ENCODE measurements at regions not wholly inside any gene's neighbourhood (a gene's known extent, or its start where the extent isn't known, plus 50 kb on each side); places are given as distances from the start of the nearest gene placed in this dataset.

DNA sequence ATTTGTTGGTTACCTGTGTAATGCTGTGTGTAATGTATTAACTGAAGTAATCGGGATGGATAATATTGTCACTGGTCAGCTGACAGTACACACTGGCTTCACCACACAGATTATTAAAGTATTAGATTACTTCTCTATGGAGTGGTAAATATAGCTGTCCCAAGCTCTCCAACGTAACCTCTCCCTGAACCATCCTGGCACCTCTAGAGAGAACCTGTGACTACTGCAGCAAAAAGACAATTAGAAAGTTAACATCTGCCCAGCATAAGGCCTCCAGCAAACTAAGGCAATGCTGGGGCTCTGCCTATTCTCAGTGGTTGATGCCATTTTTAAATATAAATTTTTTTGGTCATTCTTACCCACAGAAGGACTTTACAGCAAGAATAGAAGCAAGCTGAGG is 351.3 kb downstream of the GPD2 start:
- no peak overlapping the region for H3K4me2 ChIP-seq (ENCODE audit: low read length)
- no peaks in the 10 kb centered on the region for H3K36me3 ChIP-seq (replicated peaks; ENCODE audit: low read depth, low read length)
- H3K79me2 ChIP-seq (ENCODE audit: low read length): no peaks in the 10 kb centered on the region
- H3K27ac ChIP-seq (ENCODE audit: low read length): no peak overlapping the region
- H3K9ac ChIP-seq (ENCODE audit: low read length): no peak overlapping the region
- no peaks in the 10 kb centered on the region for H3K9me3 ChIP-seq (ENCODE audit: insufficient read depth, low read length)
- H3K27me3 ChIP-seq (ENCODE audit: low read depth, low read length): no peaks in the 10 kb centered on the region
- TF ChIP-seq EZH2phosphoT487 (IDR thresholded peaks at IDR 0.05; ENCODE audit: low read depth): no peak
- TF ChIP-seq, protein P1, sequence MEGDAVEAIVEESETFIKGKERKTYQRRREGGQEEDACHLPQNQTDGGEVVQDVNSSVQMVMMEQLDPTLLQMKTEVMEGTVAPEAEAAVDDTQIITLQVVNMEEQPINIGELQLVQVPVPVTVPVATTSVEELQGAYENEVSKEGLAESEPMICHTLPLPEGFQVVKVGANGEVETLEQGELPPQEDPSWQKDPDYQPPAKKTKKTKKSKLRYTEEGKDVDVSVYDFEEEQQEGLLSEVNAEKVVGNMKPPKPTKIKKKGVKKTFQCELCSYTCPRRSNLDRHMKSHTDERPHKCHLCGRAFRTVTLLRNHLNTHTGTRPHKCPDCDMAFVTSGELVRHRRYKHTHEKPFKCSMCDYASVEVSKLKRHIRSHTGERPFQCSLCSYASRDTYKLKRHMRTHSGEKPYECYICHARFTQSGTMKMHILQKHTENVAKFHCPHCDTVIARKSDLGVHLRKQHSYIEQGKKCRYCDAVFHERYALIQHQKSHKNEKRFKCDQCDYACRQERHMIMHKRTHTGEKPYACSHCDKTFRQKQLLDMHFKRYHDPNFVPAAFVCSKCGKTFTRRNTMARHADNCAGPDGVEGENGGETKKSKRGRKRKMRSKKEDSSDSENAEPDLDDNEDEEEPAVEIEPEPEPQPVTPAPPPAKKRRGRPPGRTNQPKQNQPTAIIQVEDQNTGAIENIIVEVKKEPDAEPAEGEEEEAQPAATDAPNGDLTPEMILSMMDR (IDR thresholded peaks at IDR 0.05; ENCODE audit: low read depth, low read length): no peak
- H4K20me1 ChIP-seq (ENCODE audit: insufficient read depth, low read length): no peaks in the 10 kb centered on the region
- H3K4me1 ChIP-seq (ENCODE audit: low read length): no peaks in the 10 kb centered on the region
- no peak overlapping the region for H3K4me3 ChIP-seq (ENCODE audit: low read length)
- H2AFZ ChIP-seq (ENCODE audit: low read depth, low read length): no peak overlapping the region

DNA sequence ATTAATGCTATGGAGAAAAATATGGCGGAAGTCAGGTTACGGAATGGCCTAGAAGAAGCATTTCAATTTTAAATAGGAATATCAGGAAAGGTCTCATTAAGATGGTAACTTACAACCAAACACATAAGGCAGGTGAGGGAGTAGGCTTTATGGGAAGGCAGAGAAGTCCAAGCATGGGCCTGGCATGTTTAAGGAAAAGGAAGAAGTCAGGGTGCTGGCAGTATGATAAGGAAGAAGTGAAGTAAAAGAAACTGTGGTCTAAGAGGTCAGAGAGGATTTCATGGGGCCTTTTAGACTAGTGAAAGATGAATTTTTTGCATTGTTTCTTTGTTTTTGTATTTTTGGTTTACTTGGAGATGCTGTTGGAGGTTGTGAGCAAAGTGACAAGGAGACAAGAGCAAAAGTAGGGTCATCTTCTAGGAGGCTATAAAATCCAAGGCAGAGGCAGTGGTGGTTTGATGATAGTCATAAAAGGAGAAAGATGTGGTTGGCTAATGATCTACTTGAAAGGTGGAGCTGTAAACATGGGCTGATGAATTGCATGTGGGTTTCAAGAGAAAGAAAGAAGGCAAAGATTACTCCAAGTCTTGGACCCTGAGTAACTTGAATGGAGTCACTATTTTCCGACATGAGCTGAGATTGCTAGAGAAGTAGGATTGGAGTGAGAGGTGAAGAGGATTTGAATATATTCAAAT is 354.3 kb downstream of the GPD2 start:
- TF ChIP-seq, protein P1 (IDR thresholded peaks at IDR 0.05; ENCODE audit: low read depth, low read length): no peak
- no peak for TF ChIP-seq EZH2phosphoT487 (IDR thresholded peaks at IDR 0.05; ENCODE audit: low read depth)
- Histone ChIP-seq H4K20me1 (ENCODE audit: insufficient read depth, low read length) (no peaks in the 10 kb centered on the region), H3K27me3 (ENCODE audit: low read depth, low read length) (no peaks in the 10 kb centered on the region)

DNA sequence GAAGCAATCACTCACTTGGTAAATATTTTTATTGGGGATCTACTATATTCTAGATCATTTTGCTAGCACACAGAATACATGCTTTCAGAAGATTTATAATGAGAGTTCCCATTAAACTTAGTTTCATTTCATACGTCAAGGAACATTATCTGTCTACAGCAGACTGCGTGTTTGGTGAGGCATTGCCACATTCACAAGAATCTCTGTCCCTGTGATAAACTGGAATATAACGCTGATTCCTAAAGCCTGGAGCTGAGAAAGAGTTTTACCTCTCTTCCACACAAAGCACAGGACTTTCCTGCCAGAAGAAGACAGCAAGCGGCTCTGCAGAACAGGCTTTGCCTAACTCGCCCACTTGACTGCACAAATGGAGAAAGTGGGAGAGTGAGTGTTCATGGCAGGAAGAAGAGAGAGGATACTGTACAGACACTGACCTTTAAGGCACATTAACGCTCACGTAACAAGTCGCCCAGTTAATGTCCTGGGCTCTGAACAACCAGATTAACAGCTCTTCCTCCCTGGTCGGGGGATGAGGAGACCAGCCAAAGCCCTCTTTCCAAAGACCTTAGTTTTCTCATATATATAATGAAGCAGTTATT is 356.2 kb downstream of the GPD2 start:
- no peaks in the 10 kb centered on the region for H3K4me1 ChIP-seq (ENCODE audit: low read length)
- H3K9ac ChIP-seq (ENCODE audit: low read length): no peak overlapping the region
- H3K9me3 ChIP-seq (ENCODE audit: insufficient read depth, low read length): no peaks in the 10 kb centered on the region
- no peak overlapping the region for H3K4me3 ChIP-seq (ENCODE audit: low read length)
- no peaks in the 10 kb centered on the region for H3K36me3 ChIP-seq (replicated peaks; ENCODE audit: low read depth, low read length)
- TF ChIP-seq, protein P1 (IDR thresholded peaks at IDR 0.05; ENCODE audit: low read depth, low read length): no peak
- no peak for TF ChIP-seq EZH2phosphoT487 (IDR thresholded peaks at IDR 0.05; ENCODE audit: low read depth)
- H3K27me3 ChIP-seq (ENCODE audit: low read depth, low read length): no peaks in the 10 kb centered on the region
- no peak overlapping the region for H2AFZ ChIP-seq (ENCODE audit: low read depth, low read length)
- H4K20me1 ChIP-seq (ENCODE audit: insufficient read depth, low read length): no peaks in the 10 kb centered on the region
- no peaks in the 10 kb centered on the region for H3K79me2 ChIP-seq (ENCODE audit: low read length)
- H3K4me2 ChIP-seq (ENCODE audit: low read length): no peak overlapping the region
- no peak overlapping the region for H3K27ac ChIP-seq (ENCODE audit: low read length)

More for the DNA sequence above, 354.3 kb downstream of the GPD2 start:
- Histone ChIP-seq H3K4me2 (ENCODE audit: low read length) (no peak overlapping the region), H3K79me2 (ENCODE audit: low read length) (no peaks in the 10 kb centered on the region), H2AFZ (ENCODE audit: low read depth, low read length) (no peak overlapping the region), H3K4me3 (ENCODE audit: low read length) (no peak overlapping the region), H3K36me3 (replicated peaks; ENCODE audit: low read depth, low read length) (no peaks in the 10 kb centered on the region), H3K27ac (ENCODE audit: low read length) (no peak overlapping the region), H3K4me1 (ENCODE audit: low read length) (no peaks in the 10 kb centered on the region), H3K9ac (ENCODE audit: low read length) (no peak overlapping the region), H3K9me3 (ENCODE audit: insufficient read depth, low read length) (no peaks in the 10 kb centered on the region)

DNA sequence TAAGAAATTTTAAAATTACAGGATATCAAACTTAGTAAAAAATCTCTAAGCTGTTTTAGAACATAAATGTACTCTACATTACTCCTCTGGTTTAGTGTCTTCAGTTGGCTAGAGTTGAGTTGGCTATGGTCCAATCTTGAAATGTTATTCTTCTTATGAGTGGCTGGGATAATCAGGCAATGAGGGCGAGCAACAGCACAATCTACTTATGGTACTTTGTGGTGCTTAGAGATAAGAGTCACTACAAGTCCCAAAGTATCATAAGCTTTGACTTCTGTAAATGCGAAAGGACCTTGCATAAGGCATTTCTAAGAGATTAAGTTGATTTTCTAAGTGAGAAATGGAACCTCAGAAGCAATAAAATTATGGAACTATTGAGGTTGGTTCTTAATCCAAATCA is 361.7 kb downstream of the GPD2 start:
- Histone ChIP-seq H3K9ac (ENCODE audit: low read length) (no peak overlapping the region), H3K4me3 (ENCODE audit: low read length) (no peak overlapping the region), H2AFZ (ENCODE audit: low read depth, low read length) (no peak overlapping the region), H3K36me3 (replicated peaks; ENCODE audit: low read depth, low read length) (no peaks in the 10 kb centered on the region), H3K4me1 (ENCODE audit: low read length) (peaks cover 14% of the 10 kb centered on the region), H3K9me3 (ENCODE audit: insufficient read depth, low read length) (no peaks in the 10 kb centered on the region), H4K20me1 (ENCODE audit: insufficient read depth, low read length) (no peaks in the 10 kb centered on the region), H3K27ac (ENCODE audit: low read length) (no peak overlapping the region), H3K4me2 (ENCODE audit: low read length) (no peak overlapping the region), H3K27me3 (ENCODE audit: low read depth, low read length) (no peaks in the 10 kb centered on the region), H3K79me2 (ENCODE audit: low read length) (no peaks in the 10 kb centered on the region)
- TF ChIP-seq EZH2phosphoT487 (IDR thresholded peaks at IDR 0.05; ENCODE audit: low read depth): no peak
- TF ChIP-seq, protein P1 (IDR thresholded peaks at IDR 0.05; ENCODE audit: low read depth, low read length): no peak
